GM13976 (cell line): ENCODE measurements at regions not wholly inside any gene's neighbourhood (a gene's known extent, or its start where the extent isn't known, plus 50 kb on each side); places are given as distances from the start of the nearest gene placed in this dataset.

Source experiments
- DNase-seq: peaks from one replicate; pipeline ENCODE4 v3.0.0; 2012; ENCODE audit warnings: low spot score
- CTCF ChIP-seq: IDR thresholded peaks from 2 replicates; pipeline ENCODE4 v1.5.1; 2012; ENCODE audit warnings: borderline replicate concordance, mild to moderate bottlenecking; ENCODE audit not compliant: insufficient read depth; ENCODE audit errors: extremely low read depth, missing control alignments, control extremely low read depth
- in situ Hi-C: fragments of 300-500 bp; cut with MboI; formaldehyde crosslinking; loops from one replicate; pipeline ENCODE4 v1.12.0; 2022; ENCODE audit warnings: low sequenced_read_pairs, mixed read lengths, inconsistent platforms; ENCODE audit not compliant: unreplicated experiment

GRCh38 chr10:4673279-4674040 is 152.5 kb upstream of the AKR1E2 start:
- TF ChIP-seq CTCF, result no peak
- in situ Hi-C loops, result loop anchor here (25.0 kb wide), 1 partner anchor 1436 kb away; no protein-coding TSS in a partner anchor
- DNase-seq, result no peak

GRCh38 chr10:4672201-4672600 is 153.8 kb upstream of the AKR1E2 start:
- no peak for TF ChIP-seq CTCF
- in situ Hi-C loops, result loop anchor here (25.0 kb wide), 1 partner anchor 1435 kb away; no protein-coding TSS in a partner anchor
- DNase-seq, result no peak

GRCh38 chr10:4671451-4672145 is 154.4 kb upstream of the AKR1E2 start:
- in situ Hi-C loops, result loop anchor here (25.0 kb wide), 1 partner anchor 1434 kb away; no protein-coding TSS in a partner anchor
- no peak for TF ChIP-seq CTCF
- no peak for DNase-seq

- no peak for TF ChIP-seq CTCF
- DNase-seq, result no peak
- in situ Hi-C loops, result loop anchor here (25.0 kb wide), 1 partner anchor 1433 kb away; no protein-coding TSS in a partner anchor
Observed at GRCh38 chr10:4670737-4671136, 155.3 kb upstream of the AKR1E2 start.

GRCh38 chr10:4669585-4669984 is 156.4 kb upstream of the AKR1E2 start:
- no peak for TF ChIP-seq CTCF
- in situ Hi-C loops, result loop anchor here (25.0 kb wide), 1 partner anchor 1432 kb away; no protein-coding TSS in a partner anchor
- DNase-seq, result no peak

GRCh38 chr10:4663162-4663992 is 162.6 kb upstream of the AKR1E2 start:
- DNase-seq, result peak; percentile 15
- no peak for TF ChIP-seq CTCF
- in situ Hi-C loops, result loop anchor here (25.0 kb wide), 1 partner anchor 1426 kb away; no protein-coding TSS in a partner anchor
